ENCODE measurements at regions not wholly inside any gene's neighbourhood (a gene's known extent, or its start where the extent isn't known, plus 50 kb on each side); places are given as distances from the start of the nearest gene placed in this dataset.
"Not testable (repeated sequence)": the region's sequence is repeated elsewhere in the genome, so short reads cannot be mapped to it uniquely, and the experiment has no call there.

DNA sequence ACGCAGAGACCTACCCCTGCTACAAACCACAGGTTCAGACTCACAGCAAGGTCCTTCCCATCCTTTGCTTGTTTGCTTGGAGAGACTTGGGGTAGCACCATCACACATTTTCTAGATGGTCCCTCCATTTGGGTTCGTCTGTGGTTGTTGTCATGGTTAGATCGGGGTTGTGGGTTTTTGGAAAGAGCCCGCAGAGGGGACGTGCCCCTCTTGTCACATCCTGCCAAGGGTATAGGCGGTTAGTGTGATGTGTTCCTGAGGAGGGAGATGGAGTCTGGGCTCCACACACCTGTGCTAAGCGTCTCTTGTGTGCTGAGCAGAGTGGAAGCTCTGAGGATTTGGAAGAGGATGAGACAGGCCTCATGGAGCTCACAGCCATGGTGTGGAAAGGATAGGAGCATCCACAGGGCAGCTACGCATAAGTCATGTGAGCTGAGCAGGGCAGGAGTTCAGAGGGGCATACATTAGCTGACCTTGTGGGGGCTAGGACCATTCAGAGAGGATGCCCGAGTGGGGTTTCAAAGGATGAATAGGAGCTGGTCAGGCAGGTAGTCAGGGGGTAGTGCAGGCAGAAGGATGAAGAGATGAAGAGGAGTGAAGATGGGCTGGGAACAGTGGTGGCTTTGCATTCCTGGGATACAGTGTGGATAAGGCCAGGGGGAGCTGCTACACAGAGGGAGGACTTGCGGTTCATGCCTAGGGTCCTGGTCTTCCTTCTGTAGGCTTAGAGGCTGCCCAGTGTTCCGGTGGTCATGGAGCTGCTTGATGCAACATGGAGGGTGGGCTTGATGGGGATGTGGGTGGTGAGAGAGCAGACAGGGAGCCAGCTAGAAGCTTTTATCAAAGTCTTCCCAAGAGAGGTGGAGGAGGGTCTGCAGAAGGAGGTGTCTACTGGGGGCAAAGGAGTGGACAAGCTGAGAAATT lies 62.9 kb downstream of the ACKR3 start:
- no peak for DNase-seq

GRCh38 chr2:236633219-236633570 lies 63.6 kb downstream of the ACKR3 start:
- DNase-seq, result no peak

- no peak for DNase-seq
These were observed 64.3 kb downstream of the ACKR3 start for GRCh38 chr2:236633775-236634560.

- DNase-seq, result no peak
These were observed 66.6 kb downstream of the ACKR3 start for GRCh38 chr2:236636261-236636660.

DNA sequence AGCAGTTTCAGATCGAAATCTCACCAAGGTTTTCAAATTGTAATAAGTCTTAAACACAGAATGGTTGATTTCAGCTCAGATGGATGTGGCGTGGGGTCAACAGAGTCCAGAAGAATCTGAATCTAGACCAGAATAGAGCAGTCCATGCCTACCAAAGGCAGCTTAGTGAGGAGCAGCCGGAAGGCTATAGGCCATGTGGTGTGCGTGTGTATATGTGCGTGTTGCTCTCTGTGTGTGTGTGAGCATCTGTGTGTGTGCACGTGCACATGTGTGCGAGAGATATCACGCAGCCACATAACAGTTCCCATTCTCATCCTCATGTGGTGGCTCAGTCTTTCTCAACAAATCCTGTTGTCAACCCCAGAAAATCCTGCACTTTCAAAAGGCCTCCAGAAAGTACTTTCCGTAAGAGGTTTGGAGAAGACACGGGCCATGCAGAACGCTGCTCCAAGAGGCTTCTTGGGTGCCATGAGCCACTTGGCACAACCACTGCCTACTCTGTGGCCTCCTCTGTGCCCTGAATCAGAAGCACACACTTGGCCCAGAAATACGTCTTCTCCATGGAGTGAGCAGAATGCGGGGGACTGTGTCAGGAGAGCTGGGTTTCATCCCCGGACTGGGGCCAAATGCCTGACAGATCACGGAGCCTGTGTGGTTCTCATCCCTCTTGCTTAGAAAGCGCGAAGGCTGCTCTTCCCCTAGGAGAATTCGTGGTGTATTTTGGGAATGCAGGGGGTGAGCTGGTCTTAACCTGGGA lies 67.3 kb downstream of the ACKR3 start:
- DNase-seq, result no peak

- no peak for DNase-seq
These were observed 68.3 kb downstream of the ACKR3 start for GRCh38 chr2:236637686-236638569.

DNA sequence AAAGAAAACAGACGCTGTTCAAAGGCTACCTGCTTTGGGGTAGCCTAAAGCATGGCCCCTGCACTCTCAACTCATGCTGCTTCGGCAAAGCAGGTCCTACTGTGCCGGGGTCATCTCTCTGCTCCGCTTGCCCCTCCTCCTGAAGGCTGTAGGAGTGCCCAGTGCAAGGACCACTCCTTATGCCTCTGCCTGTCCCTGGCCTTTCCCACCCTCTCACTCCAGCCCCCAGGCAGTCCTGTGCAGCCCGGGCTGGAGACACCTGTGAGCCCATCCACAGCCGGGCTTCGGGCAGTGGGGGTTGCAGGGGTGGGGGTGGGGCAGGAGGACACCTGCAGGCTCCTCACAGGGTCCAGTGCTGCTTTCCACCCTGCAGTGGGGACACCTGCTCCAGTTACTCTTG lies 69.1 kb downstream of the ACKR3 start:
- DNase-seq, result no peak

GRCh38 chr2:236639461-236640235 lies 70.0 kb downstream of the ACKR3 start:
- DNase-seq, result no peak

GRCh38 chr2:236641051-236641726 lies 71.6 kb downstream of the ACKR3 start:
- DNase-seq, result no peak

- DNase-seq, result no peak
These were observed 72.5 kb downstream of the ACKR3 start for GRCh38 chr2:236642125-236642524.

GRCh38 chr2:236642584-236643291 lies 73.1 kb downstream of the ACKR3 start:
- DNase-seq, result no peak

- DNase-seq, result no peak
These were observed 73.9 kb downstream of the ACKR3 start for GRCh38 chr2:236643480-236643879.

GRCh38 chr2:236644067-236644466 lies 74.4 kb downstream of the ACKR3 start:
- DNase-seq, result no peak

DNA sequence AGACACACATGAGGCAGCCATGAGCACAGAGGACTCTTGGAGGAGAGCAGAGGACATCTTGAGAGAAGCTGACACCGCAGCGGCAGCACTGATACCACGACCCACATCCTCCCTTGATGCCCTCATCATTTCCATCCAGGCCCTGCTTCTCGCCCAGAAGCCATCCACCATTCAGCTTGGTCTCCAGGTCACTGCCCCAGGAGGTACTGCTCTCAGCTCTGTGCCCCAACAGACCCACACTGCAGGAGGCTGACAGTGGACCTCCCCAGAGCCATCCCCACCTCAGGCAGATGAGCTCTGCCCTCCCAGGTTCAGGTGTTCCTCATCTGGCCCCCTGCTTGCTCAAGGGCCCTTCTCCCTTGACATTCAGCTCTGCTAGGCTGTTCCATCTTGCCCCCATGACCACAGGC lies 74.9 kb downstream of the ACKR3 start:
- DNase-seq, result no peak

GRCh38 chr2:236645141-236645540 lies 75.5 kb downstream of the ACKR3 start:
- DNase-seq, result not testable (repeated sequence)

DNA sequence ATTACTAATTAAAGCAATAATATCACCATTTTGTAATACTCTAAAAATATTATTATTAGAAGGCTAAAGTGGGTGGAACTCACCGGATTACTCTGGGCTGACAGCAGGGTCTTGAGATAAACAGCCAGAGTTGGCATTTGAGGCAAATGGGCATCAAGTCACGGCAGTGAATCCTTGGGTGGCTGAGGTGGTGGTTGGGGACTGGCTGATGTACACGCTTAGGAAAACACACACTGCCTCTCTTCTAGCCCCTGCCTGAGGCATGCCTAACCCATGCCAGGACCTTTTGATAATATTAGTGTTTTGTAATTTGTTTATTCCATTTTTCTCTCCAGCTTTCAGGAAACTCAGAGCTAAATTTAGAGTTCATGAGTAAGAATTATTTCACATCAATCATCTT lies 76.8 kb downstream of the ACKR3 start:
- DNase-seq, result no peak

GRCh38 chr2:236646871-236647270 lies 77.2 kb downstream of the ACKR3 start:
- DNase-seq, result no peak

DNA sequence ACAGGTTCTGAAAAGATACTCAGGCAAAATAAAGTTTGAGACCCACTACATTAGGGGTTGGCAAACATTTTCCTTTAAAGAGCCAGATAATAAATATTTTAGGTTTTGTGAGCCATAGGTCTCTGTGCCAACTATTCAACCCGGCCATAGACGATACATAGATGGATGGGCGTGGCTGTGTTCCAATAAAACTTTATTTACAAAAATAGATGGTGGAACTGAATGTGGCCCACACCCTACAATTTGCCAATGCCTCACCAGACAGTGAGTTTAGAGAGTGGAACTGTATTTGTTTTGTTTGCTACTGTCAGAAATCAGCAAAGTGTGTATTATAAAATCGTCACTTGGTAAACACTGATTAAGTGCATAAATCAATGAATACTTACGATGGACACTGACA lies 78.0 kb downstream of the ACKR3 start:
- no peak for DNase-seq

DNA sequence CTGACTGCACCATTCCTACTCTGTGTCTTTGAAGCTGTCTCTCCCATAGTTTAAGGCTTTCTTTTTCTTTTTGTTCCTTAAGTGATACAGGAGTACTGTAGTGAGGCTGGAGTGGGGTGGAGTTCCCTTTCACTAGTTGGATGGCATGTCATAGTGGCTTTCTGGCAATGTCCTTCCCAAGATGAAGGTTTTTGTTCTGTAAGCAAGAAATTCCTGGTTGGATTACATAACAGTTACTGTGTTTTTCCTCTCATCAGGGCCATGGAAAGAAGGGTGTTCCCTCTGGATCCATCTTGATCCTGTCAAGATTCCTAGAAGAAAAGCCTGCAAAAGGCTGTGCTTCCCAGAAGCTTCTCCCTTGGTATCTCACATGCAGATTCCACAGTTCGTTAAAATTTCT lies 84.2 kb downstream of the ACKR3 start:
- DNase-seq, result no peak

- no peak for DNase-seq
These were observed 84.9 kb downstream of the ACKR3 start for GRCh38 chr2:236654496-236654895.
